Vagina (tissue), 2 donors: ENCODE measurements at regions not wholly inside any gene's neighbourhood (a gene's known extent, or its start where the extent isn't known, plus 50 kb on each side); places are given as distances from the start of the nearest gene placed in this dataset.

Source experiments
- CTCF ChIP-seq, 3 experiments: fragments of 450-650 bp in 2 of 3; fragments of 200-600 bp in 1 of 3; sonication (generic) in 1 of 3; IDR thresholded peaks; one replicate each; pipeline ENCODE4 v1.5.1; 2017 to 2019; ENCODE audit warnings: antibody characterized with exemption in 3 of 3, mild to moderate bottlenecking in 2 of 3, moderate library complexity in 2 of 3
- POLR2A ChIP-seq, 2 donors: fragments of 450-650 bp; IDR thresholded peaks; one replicate each; pipeline ENCODE4 v1.6.1; 2017; ENCODE audit warnings: antibody characterized with exemption in 2 of 2, mild to moderate bottlenecking in 2 of 2, moderate library complexity in 2 of 2
- POLR2AphosphoS5 ChIP-seq, 2 donors: sonication (generic); formaldehyde crosslinking; IDR thresholded peaks; one replicate each; pipeline ENCODE4 v1.9.0; 2017; ENCODE audit warnings: antibody characterized with exemption in 2 of 2, mild to moderate bottlenecking in 2 of 2, low read depth in 1 of 2; ENCODE audit not compliant: insufficient read depth in 1 of 2

GRCh38 chr2:163045830-163046229, 207.3 kb upstream of the KCNH7 start:
- TF ChIP-seq CTCF (IDR thresholded peaks at IDR 0.05) = no peak
- no peak for TF ChIP-seq POLR2A (IDR thresholded peaks at IDR 0.05)
- no peak for TF ChIP-seq POLR2AphosphoS5 (IDR thresholded peaks at IDR 0.05; ENCODE audit: insufficient read depth in 1 of 2, low read depth in 1 of 2)
